NCI-H1436 treated with DMSO at 0.1 percent for 48 hours (cell line): ENCODE measurements at regions not wholly inside any gene's neighbourhood (a gene's known extent, or its start where the extent isn't known, plus 50 kb on each side); places are given as distances from the start of the nearest gene placed in this dataset.

Source experiments
- DNase-seq: peaks from one replicate; lab custom pipeline; 2025; lab: John Stamatoyannopoulos, UW

DNA sequence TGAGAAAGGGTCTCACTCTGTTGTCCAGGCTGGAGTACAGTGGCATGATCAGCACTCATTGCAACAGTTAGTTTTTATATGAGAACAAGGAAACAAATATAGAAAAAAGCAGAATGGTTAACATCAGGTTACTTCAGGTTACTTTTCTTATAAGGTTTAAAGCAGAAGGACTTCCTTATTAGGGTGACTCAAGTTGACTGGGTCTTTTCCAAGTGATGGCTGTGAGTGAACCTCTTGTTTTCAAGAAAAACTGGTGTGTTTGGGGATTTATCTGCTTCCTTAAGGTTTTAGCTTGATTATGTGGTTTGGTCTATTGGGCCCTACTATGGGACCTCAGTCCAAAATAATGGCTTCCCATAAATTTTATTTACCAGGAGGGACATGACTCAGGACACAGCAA is 99.2 kb downstream of the ARRDC3 start:
- no peak for DNase-seq

DNA sequence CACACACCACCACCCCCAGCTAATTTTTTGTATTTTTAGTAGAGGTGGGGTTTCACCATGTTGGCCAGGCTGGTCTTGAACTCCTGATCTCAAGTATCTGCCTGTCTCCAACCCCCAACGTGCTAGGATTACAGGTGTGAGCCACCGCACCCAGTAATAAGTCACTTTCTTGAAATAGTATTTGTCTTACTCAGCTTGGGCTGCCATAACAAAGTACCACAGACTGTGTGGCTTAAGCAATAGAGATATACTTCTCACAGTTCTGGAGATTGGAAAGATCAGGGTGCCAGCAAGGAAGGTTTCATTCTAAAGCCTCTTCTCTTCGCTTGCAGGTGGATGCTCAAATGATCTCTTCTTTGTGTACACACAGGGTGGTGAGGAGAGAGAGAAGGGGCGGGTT is 99.8 kb downstream of the ARRDC3 start:
- no peak for DNase-seq

DNA sequence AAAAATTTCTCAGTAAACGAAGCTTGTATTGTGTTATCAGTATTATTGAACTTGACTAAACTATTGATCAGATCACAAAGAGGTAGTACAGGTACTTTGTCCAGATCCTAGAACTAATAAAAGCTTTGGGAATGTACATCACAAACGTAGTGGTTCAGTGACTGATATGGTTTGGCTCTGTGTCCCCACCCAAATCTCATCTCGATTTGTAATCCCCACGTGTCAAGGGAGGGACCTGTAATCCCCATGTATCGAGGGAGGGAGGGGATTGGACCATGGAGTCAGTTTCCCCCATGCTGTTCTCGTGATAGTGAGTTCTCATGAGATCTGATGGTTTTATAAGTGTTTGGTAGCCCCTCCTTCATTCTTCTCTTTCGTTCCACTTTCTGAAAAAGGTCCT is 100.9 kb downstream of the ARRDC3 start:
- DNase-seq = no peak

DNA sequence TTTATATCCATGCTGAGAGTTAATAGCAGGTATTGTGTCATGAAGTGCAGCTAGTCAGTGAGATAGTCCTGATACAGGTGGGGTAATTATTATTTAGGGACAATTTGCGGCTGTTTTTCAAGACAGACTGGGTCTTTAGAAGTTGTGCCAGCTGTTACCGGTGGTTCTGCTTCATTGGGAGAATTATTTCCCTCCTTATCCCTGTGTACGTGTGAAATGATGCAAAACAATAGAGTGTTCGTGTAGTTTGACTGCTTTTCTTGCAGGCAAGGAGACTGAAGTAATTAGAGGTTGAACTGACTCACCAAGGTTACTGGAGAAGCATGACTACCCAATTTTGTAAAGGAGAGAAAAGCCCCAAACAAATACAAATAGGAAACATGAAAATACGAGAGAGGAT is 101.7 kb downstream of the ARRDC3 start:
- no peak for DNase-seq

DNA sequence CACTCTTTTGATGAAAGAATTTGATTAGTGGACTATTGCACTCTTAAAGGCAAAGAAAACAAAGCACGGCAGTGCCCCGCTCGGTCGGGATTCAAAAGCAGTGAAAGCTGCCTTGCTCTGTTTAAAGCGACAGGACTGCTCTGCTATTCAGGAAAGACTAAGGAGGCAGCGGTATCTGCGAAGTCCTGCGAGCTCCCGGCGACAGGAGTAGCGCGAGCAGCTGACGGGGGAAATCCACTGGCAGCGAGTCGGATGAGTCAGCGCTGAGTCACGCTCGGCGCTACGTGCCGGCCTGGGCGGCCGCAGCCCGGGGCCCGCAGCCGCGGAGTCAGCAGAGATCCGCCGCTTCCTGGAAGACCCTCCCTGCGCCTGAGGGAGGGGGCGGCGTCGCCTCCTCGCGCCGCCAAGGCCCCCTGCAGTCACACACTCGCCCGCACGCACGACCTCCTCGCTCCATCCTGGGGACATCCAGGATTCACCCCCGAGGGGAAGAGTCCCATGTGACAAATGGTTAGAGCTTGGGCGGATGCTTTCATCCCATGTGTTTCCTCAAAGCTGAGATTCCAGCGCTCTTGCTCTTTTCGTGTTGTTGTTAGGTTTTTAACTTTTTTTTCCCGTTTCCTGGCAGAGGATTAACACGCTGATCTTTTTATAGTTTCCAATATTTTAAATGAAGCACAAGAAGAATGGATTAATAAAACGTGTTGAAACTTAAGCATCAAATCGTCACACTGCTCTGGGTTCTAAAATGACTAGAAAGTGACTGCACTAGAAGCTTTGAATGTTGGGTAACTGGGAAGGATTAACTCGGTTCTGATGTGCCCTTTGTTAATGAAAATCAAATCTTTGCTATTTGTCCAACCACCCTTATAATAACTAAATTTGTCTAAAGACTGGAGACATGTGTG is 102.5 kb downstream of the ARRDC3 start:
- peak; percentile 51 for DNase-seq

DNA sequence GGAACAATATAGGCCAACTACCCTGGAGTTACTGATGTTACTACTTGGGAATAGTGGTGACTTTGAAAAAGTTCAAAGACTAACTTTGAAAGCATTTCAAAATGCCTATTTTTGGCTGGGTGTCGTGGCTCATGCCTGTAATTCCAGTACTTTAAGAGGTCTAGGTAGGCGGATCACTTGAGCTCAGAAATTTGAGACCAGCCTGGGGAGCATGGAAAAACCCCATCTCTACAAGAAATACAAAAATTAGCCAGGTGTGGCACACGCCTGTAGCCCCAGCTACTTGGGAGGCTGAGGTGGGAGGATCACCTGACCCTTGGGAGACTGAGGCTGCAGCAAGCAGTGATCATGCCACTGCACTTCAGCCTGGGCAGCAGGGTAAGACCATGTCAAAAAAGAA is 105.3 kb downstream of the ARRDC3 start:
- no peak for DNase-seq

DNA sequence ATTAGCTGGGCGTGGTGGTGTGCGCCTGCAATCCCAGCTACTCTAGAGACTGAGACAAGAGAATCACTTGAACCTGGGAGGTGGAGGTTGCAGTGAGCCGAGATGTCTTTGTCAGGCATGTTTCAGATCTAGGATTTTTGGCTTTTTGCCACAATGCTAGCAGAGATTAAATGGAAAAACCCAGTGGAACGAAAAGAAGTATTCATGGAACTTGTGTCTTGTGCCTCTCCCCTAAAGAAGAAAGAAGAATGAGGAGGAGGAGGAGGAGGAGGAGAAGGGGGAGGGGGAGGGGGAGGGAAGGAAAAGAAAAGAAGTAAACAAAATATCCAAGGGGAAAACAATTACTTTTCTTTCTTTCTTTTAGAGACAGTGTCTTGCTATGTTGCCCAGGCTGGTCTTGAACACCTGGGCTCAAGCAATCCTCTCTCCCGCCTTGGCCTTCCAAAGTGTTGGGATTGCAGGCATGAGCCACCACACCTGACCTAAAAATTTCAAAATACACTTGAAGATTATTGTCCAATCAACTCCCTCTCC is 106.0 kb downstream of the ARRDC3 start:
- no peak for DNase-seq

DNA sequence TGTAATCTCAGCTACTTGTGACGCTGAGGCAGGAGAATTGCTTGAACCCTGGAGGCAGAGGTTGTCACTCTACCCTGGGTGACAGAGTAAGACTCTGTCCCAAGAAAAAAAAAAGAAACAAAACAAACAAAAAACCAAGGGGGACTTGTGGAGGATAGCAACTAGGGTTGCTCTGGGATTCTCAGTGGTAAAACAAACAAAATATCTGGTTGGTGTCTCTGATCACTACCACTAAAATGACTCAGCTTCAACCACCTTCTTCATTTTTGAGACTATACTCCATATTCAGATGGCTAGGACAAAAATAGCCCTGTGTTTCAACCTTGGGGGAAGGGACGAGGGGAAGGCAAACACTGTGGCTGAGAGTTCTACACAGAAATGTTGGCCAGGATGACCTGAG is 110.3 kb downstream of the ARRDC3 start:
- DNase-seq = no peak

DNA sequence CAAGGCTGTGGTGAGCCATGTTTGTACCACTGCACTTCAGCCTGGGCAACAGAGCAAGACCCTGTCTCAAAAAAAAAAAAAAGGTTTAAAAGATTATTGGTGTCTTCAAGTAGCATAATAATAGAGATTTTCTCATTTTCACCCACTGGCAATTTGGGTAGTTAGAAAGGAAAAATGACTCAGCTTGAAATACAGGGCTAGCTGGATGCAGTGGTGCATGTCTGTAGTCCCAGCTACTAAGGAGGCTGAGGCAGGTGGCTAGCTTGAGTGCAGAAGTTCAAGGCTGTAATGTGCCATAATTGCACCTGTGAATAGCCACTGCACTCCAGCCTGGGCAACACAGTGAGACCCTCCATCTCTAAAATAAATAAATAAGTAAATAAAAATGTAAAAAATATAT is 111.1 kb downstream of the ARRDC3 start:
- no peak for DNase-seq

DNA sequence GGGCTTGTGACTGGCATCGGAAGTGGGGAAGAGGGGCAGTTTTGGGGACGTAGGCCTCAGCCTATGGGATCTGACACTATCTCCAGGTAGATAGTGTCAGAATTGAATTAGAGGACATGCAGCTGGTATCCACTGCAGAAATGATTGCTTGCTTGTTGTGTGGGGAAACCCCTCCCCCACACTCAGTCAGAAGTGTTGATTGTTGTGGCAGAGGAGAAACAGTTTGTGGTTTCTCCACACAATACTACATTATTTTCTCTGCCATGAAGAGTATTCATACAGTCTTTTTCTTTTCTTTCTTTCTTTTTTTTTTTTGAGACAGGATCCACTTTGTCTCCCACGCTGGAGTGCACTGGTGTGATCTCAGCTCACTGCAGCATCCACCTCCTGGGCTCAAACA is 113.9 kb downstream of the ARRDC3 start:
- DNase-seq = no peak

DNA sequence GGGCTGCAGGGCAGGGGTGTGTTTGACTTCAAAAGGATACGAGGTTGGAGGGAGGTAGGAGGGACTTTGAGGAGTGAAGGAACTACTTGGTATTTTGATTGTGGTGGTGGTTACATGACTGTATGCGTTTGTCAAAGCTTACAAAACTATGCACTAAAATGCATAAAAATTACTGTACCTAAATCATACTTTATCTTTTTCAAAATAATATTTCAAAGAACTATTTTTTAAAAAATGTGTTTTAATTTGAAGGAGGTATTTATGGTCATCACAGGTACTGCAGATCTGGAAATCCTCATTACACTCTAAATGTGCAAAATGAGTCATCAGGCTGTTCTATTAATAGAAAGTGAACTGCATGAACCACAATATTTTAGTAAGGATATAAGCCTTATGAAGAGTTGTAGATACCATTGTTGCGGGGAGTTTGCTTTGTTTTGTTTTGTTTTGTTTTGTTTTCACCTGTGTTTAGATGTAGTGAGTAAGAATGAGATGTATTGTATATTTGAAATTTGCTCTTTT is 116.9 kb downstream of the ARRDC3 start:
- no peak for DNase-seq

DNA sequence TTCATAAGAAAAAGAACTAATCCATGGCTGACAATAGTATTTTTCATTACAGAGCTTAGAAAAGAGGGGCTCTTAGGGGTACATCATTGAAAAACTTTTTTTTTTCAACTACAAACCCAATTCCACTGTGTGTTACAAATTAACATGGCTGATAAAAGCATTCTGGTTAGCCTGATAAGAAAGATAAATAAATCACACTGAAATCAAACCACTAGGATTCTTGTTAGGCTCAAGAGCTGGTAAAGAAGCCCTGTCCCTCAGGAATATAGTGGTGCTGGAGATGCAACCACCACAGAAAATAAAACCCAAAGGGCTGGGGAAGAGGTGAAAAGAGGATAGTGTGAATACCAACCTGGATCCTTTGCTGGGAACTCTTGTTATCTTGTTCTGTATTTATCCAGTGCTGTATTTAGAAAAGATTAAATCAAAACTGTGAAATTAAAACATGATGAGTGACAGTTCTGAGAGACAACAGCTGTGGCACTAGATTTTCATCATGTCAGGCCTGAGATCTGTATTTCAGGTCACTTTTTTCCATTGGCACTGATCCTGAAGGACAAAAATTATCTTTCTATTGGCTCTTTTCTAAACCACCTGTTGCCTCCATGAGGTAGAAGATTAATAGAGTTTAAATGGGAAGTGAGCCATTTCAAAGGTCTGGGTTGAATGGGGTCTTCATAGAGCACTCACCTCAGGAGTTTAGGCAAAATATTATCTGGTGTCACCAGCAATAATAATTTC is 118.6 kb downstream of the ARRDC3 start:
- no peak for DNase-seq

DNA sequence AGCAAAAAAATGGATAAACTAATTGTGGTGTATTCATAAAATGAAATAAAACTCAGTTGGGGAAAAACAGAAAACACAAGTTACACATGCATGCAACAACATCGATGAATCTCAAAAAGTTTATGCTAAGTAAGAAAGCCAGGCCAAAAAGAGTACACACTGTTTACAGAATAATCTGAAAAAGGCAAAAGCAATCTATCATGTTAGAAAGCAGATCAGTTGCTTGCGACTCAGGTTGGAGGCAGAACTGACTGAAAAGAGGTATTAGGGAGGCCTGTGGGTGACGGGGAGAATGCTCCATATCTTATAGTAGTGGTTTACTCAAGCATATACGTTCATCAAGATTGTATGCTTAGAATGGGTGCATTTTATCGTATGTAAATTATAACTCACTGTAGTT is 119.2 kb downstream of the ARRDC3 start:
- DNase-seq = no peak

DNA sequence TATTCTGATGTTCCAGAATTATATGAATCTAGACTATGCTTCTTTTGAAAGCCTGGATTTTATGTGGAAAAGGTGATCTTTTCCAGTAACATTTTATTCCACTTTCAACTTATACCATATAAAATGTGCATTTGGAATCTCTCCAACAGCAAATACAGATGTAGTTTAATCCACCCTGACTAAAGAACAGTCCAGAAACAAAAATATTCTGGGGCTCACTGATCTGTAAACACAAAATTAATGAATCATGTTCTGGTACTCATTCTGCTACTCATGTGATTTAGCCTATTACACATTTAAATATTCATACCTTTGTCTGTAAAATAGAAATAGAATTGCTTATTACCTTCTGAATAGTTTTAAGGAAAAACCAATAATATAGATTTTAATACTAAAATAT is 125.8 kb downstream of the ARRDC3 start:
- DNase-seq = no peak

DNA sequence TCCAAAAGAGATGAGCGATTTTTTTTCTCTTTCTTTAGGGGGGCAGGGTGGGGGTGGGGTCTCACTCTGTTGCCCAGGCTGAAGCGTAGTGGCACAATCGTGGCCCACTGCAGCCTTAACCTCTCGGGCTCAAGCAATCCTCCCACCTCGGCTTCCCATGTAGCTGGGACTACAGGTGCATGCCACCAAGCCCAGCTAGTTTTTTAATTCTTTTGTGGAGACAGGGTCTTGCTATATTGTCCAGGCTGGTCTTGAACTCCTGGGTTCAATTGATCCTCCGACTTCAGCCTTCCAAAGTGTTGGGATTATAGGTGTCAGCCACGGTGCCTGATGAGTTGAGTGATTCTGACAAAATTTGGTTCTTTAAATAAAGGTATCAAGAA is 127.0 kb downstream of the ARRDC3 start:
- DNase-seq = no peak

DNA sequence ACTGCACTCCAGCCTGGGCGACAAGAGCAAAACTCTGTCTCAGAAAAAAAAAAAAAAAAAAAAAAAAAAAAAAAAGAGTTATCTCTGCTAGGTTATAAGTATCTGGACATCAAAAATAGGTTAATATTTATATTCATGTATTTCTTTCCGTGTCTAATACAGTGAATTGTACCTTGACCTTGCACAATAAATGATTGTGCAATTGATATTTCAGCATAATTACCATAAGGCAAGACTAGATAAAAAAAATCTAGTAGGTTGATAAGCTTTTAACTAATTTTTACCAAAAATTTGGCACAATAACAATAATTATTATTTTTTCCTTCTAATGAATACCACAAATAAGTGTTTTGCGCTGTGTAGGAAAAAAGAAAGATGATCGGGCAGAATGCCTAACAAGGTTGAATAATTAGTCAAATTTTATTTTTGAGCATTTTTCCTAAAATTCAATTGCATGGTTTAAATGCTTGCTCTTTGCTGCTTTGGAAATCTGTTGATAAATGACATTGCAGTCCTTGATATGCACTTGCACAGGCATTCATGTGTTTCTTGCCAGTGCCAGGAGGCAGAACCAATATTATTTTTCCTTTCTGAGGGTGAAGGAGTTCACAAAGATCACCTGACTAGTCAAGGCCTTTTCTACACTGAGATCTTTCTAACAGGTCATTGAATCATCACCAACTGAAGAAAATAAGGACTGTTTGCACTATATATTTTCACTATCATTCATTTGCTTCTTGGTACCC is 127.5 kb downstream of the ARRDC3 start:
- no peak for DNase-seq

DNA sequence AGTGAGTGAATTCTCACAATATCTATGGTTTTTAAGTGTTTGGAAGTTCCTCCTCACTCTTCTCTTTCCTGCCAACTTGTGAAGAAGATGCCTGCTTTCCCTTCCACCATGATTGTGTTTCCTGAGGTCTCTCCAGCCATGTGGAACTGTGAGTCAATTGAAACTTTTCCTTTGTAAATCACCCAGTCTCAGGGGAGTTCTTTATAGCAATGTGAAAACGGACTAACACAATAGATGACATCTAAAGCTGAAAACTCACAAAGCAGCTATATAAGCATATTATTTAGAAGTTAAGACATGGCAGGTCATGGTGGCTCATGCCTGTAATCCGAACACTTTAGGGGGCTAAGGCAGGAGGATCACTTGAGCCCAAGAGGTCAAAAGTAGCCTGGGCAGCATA is 130.2 kb downstream of the ARRDC3 start:
- DNase-seq = no peak

DNA sequence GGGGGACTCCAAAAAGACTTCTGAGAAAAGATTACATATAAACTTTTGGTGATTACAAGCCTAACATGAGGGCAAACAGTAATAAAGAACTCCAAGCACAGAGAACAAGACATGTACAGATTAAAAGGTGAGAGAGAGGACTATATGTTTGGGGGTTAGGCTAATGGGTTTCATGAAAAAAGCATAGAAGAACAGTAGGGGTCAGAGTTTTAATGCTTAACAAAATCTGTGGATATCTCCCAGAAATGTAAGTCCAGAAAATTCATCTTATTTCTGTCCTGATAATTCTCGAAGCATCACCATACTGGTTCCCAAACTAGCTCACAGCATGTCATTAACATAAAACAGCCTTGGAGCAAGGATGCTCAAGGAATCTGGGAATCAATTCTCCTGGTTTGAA is 137.2 kb downstream of the ARRDC3 start:
- no peak for DNase-seq

DNA sequence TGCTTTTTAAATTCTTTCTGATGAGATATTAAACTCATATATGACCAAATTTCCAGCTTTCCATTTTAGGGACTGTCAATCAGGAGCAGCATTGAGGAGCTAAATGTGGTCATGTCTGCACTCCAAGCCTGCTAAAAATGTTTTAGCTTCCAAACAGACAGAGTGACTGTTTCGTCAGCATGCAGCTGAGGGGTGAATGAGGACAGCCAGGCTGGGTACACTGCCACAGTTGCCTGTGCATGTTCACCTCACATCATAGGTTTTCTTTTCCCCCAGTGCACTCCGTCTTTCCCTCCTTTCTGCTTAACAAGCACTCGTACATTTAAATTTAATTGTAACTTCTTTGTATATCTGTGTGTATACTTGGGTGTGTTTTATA is 138.1 kb downstream of the ARRDC3 start:
- DNase-seq = no peak

DNA sequence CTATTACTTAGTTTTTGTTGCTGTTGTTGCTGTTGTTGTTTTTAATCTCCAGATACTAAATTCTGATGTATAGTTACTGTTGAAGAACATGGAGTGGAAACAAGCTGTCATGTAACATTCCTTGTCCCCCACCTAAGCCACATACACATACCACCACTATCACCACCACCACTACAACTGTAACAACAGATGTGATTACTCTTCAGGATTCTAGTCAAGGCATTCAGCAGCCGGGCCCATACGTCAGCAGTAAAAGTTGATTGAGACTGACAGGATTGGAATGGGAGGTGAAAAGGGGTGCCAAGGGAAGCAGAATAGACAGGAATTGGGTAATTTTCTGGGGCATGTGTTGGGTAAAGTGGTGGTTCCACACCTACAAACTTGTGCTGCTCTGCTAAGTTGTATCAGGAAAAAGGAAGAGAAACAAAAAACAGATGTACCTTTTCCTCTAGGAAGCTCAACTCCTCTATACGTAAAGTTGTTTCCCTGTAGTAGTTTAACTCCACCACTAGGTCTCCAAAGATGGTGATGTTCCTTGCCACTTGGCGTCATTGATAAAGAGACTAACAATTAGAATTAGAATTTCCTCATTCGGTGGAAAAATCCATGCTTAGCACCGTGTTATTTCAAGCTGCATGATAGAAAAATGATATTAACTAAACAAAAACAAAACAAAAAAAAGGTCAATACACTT is 138.6 kb downstream of the ARRDC3 start:
- DNase-seq = no peak

DNA sequence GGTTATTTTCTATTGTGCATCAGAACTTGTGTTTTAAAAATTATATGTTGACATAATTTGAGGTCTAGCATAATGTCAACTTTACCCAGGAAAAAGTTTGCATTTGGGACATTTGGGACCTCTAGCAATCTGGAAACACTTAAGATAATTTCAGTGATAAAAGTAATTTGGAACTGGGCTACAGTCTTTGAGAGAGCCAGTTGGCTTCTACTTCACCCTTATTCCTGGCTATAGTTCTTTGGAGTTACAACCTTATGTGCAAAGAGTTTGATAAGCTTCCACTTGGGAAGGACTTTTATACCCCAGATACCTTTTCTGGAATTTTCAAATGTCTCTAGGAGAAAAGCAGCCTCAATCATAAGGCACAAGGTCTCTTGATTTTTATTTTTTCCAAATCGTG is 139.3 kb downstream of the ARRDC3 start:
- DNase-seq = no peak

DNA sequence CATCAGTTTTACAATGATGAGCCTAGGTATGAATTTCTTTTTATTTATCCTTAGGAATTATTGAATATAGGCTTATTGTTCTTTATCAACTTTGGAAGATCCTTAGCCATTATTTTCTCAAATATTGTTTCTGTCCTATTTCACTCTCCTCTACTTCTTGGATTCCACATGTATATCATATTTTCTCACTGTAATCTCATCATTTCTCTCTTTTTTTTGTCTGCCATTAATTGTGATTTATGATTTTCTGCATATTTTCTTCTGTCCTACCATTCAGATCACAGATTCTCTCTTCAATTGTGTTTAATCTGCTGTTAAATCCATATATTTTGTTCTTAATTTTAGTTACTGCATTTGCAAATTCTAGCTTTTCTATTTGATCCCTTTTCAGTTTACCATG is 139.8 kb downstream of the ARRDC3 start:
- DNase-seq = no peak
